ENCODE measurements at regions not wholly inside any gene's neighbourhood (a gene's known extent, or its start where the extent isn't known, plus 50 kb on each side); places are given as distances from the start of the nearest gene placed in this dataset.
"Not testable (repeated sequence)": the region's sequence is repeated elsewhere in the genome, so short reads cannot be mapped to it uniquely, and the experiment has no call there.

- no peak for DNase-seq (ENCODE audit: low read depth)
Measured at GRCh38 chr5:161036296-161036695, 184.3 kb upstream of the ATP10B start.

GRCh38 chr5:161034451-161034850 is 182.4 kb upstream of the ATP10B start:
- DNase-seq (ENCODE audit: low read depth) = no peak

GRCh38 chr5:161030229-161030628 is 178.2 kb upstream of the ATP10B start:
- DNase-seq (ENCODE audit: low read depth) = no peak

- DNase-seq (ENCODE audit: low read depth) = no peak
Measured at GRCh38 chr5:161027763-161028162, 175.8 kb upstream of the ATP10B start.

- DNase-seq (ENCODE audit: low read depth) = no peak
Measured at GRCh38 chr5:161023551-161023950, 171.5 kb upstream of the ATP10B start.

GRCh38 chr5:161022151-161022550 is 170.1 kb upstream of the ATP10B start:
- no peak for DNase-seq (ENCODE audit: low read depth)

- DNase-seq (ENCODE audit: low read depth) = no peak
Measured at GRCh38 chr5:161009817-161010216, 157.8 kb upstream of the ATP10B start.

GRCh38 chr5:161009194-161009593 is 157.2 kb upstream of the ATP10B start:
- no peak for DNase-seq (ENCODE audit: low read depth)

GRCh38 chr5:161007879-161008278 is 155.9 kb upstream of the ATP10B start:
- DNase-seq (ENCODE audit: low read depth) = no peak

- DNase-seq (ENCODE audit: low read depth) = no peak
Measured at GRCh38 chr5:161002571-161003074, 150.6 kb upstream of the ATP10B start.

GRCh38 chr5:161001604-161002003 is 149.6 kb upstream of the ATP10B start:
- no peak for DNase-seq (ENCODE audit: low read depth)

GRCh38 chr5:161001142-161001541 is 149.1 kb upstream of the ATP10B start:
- not testable (repeated sequence) for DNase-seq (ENCODE audit: low read depth)

- no peak for DNase-seq (ENCODE audit: low read depth)
Measured at GRCh38 chr5:160991205-160991604, 139.2 kb upstream of the ATP10B start.

- no peak for DNase-seq (ENCODE audit: low read depth)
Measured at GRCh38 chr5:160979385-160979784, 127.4 kb upstream of the ATP10B start.

- no peak for DNase-seq (ENCODE audit: low read depth)
Measured at GRCh38 chr5:160978944-160979343, 126.9 kb upstream of the ATP10B start.

- no peak for DNase-seq (ENCODE audit: low read depth)
Measured at GRCh38 chr5:160976181-160976580, 124.2 kb upstream of the ATP10B start.

GRCh38 chr5:160970605-160971191 is 118.7 kb upstream of the ATP10B start:
- DNase-seq (ENCODE audit: low read depth) = no peak

GRCh38 chr5:160969645-160970044 is 117.6 kb upstream of the ATP10B start:
- no peak for DNase-seq (ENCODE audit: low read depth)

- DNase-seq (ENCODE audit: low read depth) = no peak
Measured at GRCh38 chr5:160968480-160968879, 116.5 kb upstream of the ATP10B start.

- no peak for DNase-seq (ENCODE audit: low read depth)
Measured at GRCh38 chr5:160966921-160967320, 114.9 kb upstream of the ATP10B start.

- DNase-seq (ENCODE audit: low read depth) = no peak
Measured at GRCh38 chr5:160961761-160962160, 109.8 kb upstream of the ATP10B start.

GRCh38 chr5:160961038-160961437 is 109.0 kb upstream of the ATP10B start:
- DNase-seq (ENCODE audit: low read depth) = no peak

- DNase-seq (ENCODE audit: low read depth) = no peak
Measured at GRCh38 chr5:160960592-160960991, 108.6 kb upstream of the ATP10B start.

GRCh38 chr5:160959804-160960203 is 107.8 kb upstream of the ATP10B start:
- DNase-seq (ENCODE audit: low read depth) = peak; percentile 71

Data from HT1080 (cell line).